ENCODE measurements at regions not wholly inside any gene's neighbourhood (a gene's known extent, or its start where the extent isn't known, plus 50 kb on each side); places are given as distances from the start of the nearest gene placed in this dataset.

- TF ChIP-seq CTCF (IDR thresholded peaks at IDR 0.05) = no peak
- no peak for TF ChIP-seq POLR2AphosphoS5 (IDR thresholded peaks at IDR 0.05; ENCODE audit: low read depth, low read length)
- no peak for TF ChIP-seq REST (IDR thresholded peaks at IDR 0.05; ENCODE audit: insufficient read depth in 1 of 2, low read depth in 2 of 2, low read length in 1 of 2)
- TF ChIP-seq TCF7L2 (IDR thresholded peaks at IDR 0.05; ENCODE audit: low read depth, low read length) = no peak
- TF ChIP-seq SIN3A (IDR thresholded peaks at IDR 0.05; ENCODE audit: borderline replicate concordance, insufficient read depth, low read depth, low read length) = no peak
Measured at GRCh38 chr11:15821451-15821850, 534.9 kb downstream of the SOX6 start.

All from Panc1 (cell line).